K562 (cell line): ENCODE measurements at regions not wholly inside any gene's neighbourhood (a gene's known extent, or its start where the extent isn't known, plus 50 kb on each side); places are given as distances from the start of the nearest gene placed in this dataset.

ENCODE experiments used
- EZH2 ChIP-seq: IDR thresholded peaks from 2 replicates; pipeline ENCODE4 v1.6.1; 2012; ENCODE audit warnings: low read depth, mild to moderate bottlenecking, inconsistent platforms, low read length, borderline replicate concordance
- FOXA3 ChIP-seq, 2 experiments: fragments of 450-650 bp in 1 of 2; sonication (generic) in 1 of 2; formaldehyde crosslinking; IDR thresholded peaks in 1 of 2; conservative IDR thresholded peaks in 1 of 2; 2 replicates each; pipeline versions ENCODE4 v1.4.0 to v1.8.0; 2020 to 2022; ENCODE audit warnings: mild to moderate bottlenecking in 2 of 2, missing genetic modification reagents in 1 of 2
- MAX ChIP-seq: sonication (generic); formaldehyde crosslinking; IDR thresholded peaks from 2 replicates; pipeline ENCODE4 v1.9.0; 2022; ENCODE audit warnings: mild to moderate bottlenecking, missing genetic modification reagents
- TARDBP ChIP-seq: fragments of 450-650 bp; IDR thresholded peaks from 2 replicates; pipeline ENCODE4 v1.6.1; 2016
- ZNF277 ChIP-seq: fragments of 250-450 bp; sonication (Bioruptor Pico); IDR thresholded peaks from 2 replicates; pipeline ENCODE4 v1.8.0; 2022; ENCODE audit warnings: inconsistent platforms, mild to moderate bottlenecking, moderate library complexity, borderline replicate concordance
- TF ChIP-seq, protein P1 (sequence below), 3 experiments: IDR thresholded peaks in 2 of 3; conservative IDR thresholded peaks in 1 of 3; 2 replicates each; pipeline ENCODE4 v1.5.1; 2011 to 2012; ENCODE audit warnings: low read length in 3 of 3, mild to moderate bottlenecking in 3 of 3, control low read depth in 2 of 3, improper control_type of control experiment in 1 of 3, inconsistent platforms in 1 of 3, low read depth in 1 of 3, mixed read lengths in 1 of 3, moderate library complexity in 1 of 3; ENCODE audit not compliant: insufficient read depth in 2 of 3
- TF ChIP-seq, protein P2 (sequence below): fragments of 450-650 bp; formaldehyde crosslinking; IDR thresholded peaks from 2 replicates; pipeline ENCODE4 v1.4.0; 2022; ENCODE audit warnings: mild to moderate bottlenecking, moderate library complexity

DNA sequence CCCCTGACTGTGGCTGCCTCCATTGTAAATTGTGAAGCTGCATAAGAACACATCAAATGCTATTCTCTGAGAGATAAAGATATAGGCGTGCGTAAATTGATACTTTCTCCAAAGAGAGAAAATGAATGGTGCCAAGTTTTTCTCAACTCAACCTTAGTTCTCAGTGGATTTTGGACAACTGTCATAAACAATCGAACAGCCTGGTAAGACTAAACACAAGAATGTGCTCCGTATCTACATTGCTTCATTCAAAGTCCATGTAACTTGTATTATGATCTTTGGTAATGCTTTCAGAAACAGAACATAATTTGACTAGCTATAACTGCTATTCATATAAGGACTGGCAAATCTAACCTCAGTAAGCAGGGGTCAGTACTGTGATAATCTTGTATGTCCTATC, 429.1 kb downstream of the SEMA3D start:
- TF ChIP-seq, protein P1, sequence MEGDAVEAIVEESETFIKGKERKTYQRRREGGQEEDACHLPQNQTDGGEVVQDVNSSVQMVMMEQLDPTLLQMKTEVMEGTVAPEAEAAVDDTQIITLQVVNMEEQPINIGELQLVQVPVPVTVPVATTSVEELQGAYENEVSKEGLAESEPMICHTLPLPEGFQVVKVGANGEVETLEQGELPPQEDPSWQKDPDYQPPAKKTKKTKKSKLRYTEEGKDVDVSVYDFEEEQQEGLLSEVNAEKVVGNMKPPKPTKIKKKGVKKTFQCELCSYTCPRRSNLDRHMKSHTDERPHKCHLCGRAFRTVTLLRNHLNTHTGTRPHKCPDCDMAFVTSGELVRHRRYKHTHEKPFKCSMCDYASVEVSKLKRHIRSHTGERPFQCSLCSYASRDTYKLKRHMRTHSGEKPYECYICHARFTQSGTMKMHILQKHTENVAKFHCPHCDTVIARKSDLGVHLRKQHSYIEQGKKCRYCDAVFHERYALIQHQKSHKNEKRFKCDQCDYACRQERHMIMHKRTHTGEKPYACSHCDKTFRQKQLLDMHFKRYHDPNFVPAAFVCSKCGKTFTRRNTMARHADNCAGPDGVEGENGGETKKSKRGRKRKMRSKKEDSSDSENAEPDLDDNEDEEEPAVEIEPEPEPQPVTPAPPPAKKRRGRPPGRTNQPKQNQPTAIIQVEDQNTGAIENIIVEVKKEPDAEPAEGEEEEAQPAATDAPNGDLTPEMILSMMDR (IDR thresholded peaks at IDR 0.05 in 2 of 3, conservative IDR thresholded peaks at IDR 0.05 in 1 of 3; ENCODE audit: insufficient read depth in 2 of 3, low read depth in 1 of 3, low read length in 3 of 3) = no peak
- no peak for TF ChIP-seq EZH2
- TF ChIP-seq TARDBP = no peak
- no peak for TF ChIP-seq MAX (CRISPR knock-in tag)
- no peak for TF ChIP-seq ZNF277 (CRISPR knock-in tag)
- TF ChIP-seq, protein P2, sequence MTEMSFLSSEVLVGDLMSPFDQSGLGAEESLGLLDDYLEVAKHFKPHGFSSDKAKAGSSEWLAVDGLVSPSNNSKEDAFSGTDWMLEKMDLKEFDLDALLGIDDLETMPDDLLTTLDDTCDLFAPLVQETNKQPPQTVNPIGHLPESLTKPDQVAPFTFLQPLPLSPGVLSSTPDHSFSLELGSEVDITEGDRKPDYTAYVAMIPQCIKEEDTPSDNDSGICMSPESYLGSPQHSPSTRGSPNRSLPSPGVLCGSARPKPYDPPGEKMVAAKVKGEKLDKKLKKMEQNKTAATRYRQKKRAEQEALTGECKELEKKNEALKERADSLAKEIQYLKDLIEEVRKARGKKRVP (CRISPR knock-in tag) = no peak
- no peak for TF ChIP-seq FOXA3 (CRISPR knock-in tag; conservative IDR thresholded peaks at IDR 0.05 in 1 of 2, IDR thresholded peaks at IDR 0.05 in 1 of 2)
